Thyroid gland (tissue), 4 donors: ENCODE measurements at regions not wholly inside any gene's neighbourhood (a gene's known extent, or its start where the extent isn't known, plus 50 kb on each side); places are given as distances from the start of the nearest gene placed in this dataset.

Experiments used
- POLR2A ChIP-seq, 2 donors: fragments of 450-650 bp; IDR thresholded peaks; one replicate each; pipeline ENCODE4 v1.6.1; 2017; ENCODE audit warnings: antibody characterized with exemption in 2 of 2, mild to moderate bottlenecking in 2 of 2, moderate library complexity in 1 of 2
- TF ChIP-seq, protein P1 (sequence below), 6 experiments: fragments of 200-600 bp in 3 of 6; fragments of 450-650 bp in 3 of 6; sonication (generic) in 3 of 6; IDR thresholded peaks; one replicate each; pipeline ENCODE4 v1.5.1; 2016 to 2019; ENCODE audit warnings: antibody characterized with exemption in 6 of 6, mild to moderate bottlenecking in 2 of 6, inconsistent platforms in 1 of 6, moderate library complexity in 1 of 6

DNA sequence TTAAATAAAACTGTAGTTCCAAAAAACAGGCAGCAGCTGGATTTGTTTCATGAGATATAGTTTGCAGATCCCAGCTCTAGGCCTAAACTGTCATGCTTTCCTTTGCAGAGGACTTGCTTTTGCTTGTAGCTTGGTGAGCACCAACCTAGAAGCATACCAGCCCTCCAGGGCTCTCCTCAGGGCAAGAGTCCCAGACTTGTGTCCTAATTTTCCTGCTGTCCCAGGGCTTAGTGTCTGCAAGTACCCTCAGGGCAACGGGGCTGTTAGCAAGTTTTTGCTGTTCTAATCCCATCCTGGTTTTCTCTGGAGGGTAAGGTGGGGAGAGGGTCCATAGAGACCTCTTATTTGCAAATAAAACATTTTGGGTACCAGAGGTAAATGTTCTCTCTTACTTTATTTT lies 59.5 kb downstream of the TMEM17 start:
- TF ChIP-seq, protein P1, sequence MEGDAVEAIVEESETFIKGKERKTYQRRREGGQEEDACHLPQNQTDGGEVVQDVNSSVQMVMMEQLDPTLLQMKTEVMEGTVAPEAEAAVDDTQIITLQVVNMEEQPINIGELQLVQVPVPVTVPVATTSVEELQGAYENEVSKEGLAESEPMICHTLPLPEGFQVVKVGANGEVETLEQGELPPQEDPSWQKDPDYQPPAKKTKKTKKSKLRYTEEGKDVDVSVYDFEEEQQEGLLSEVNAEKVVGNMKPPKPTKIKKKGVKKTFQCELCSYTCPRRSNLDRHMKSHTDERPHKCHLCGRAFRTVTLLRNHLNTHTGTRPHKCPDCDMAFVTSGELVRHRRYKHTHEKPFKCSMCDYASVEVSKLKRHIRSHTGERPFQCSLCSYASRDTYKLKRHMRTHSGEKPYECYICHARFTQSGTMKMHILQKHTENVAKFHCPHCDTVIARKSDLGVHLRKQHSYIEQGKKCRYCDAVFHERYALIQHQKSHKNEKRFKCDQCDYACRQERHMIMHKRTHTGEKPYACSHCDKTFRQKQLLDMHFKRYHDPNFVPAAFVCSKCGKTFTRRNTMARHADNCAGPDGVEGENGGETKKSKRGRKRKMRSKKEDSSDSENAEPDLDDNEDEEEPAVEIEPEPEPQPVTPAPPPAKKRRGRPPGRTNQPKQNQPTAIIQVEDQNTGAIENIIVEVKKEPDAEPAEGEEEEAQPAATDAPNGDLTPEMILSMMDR (IDR thresholded peaks at IDR 0.05) = no peak
- TF ChIP-seq POLR2A (IDR thresholded peaks at IDR 0.05) = no peak
